DMS53 (cell line): ENCODE measurements at regions not wholly inside any gene's neighbourhood (a gene's known extent, or its start where the extent isn't known, plus 50 kb on each side); places are given as distances from the start of the nearest gene placed in this dataset.

Source experiments
- DNase-seq: peaks from one replicate; lab custom pipeline; 2025; lab: John Stamatoyannopoulos, UW

DNA sequence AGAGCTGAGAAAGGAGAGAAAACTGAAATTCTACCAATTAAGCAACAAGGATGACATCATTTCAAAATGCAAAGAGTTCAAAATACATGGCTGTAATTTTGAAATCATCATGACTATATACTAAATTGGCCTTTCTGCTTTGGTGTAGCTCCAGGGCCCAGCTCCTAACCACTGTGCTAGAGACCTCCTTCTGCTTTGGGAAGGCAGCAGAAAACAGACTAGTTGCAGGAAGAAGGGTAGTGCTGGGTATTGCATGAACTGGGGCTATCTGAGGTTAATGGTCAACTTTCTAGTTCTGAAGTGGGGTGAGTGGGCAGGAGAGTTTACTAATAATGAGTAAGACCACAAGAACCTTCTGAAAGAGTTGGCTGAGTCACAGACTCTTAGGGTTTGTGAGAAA, 66.2 kb downstream of the PTGER2 start:
- peak; percentile 40 for DNase-seq
